BJ (cell line): ENCODE measurements at regions not wholly inside any gene's neighbourhood (a gene's known extent, or its start where the extent isn't known, plus 50 kb on each side); places are given as distances from the start of the nearest gene placed in this dataset.

ENCODE experiments used
- CTCF ChIA-PET: fragments of 350-600 bp; formaldehyde crosslinking; extraction: SDS; loops from one replicate; lab custom pipeline; 2021; ENCODE audit warnings: antibody characterized with exemption, inconsistent platforms; lab: Yijun Ruan, JAX
- POLR2A ChIA-PET: fragments of 300-600 bp; sonication (Branson Sonifier 250); formaldehyde crosslinking; extraction: SDS; loops from one replicate; lab custom pipeline; 2021; ENCODE audit warnings: antibody characterized with exemption; lab: Charles Lee
- DNase-seq: peaks from one replicate; pipeline ENCODE4 v3.0.0-alpha.2; 2011; ENCODE audit warnings: low read depth
- H3K27me3 ChIP-seq: 2 replicates; pipeline ENCODE4 v1.6.0; 2011; ENCODE audit warnings: low read length; ENCODE audit not compliant: control insufficient read depth, insufficient read depth
- H3K36me3 ChIP-seq: 2 replicates; pipeline ENCODE4 v1.5.1; 2011; ENCODE audit warnings: low read length; ENCODE audit not compliant: control insufficient read depth, insufficient read depth
- H3K4me3 ChIP-seq: 2 replicates; pipeline ENCODE4 v1.5.1; 2011; ENCODE audit warnings: low read depth, mild to moderate bottlenecking, control low read depth, low read length
- TF ChIP-seq, protein P1 (sequence below): IDR thresholded peaks from 2 replicates; pipeline ENCODE4 v1.5.1; 2011; ENCODE audit warnings: low read depth, mild to moderate bottlenecking, control low read depth, inconsistent platforms, low read length, moderate library complexity; ENCODE audit not compliant: insufficient read depth

DNA sequence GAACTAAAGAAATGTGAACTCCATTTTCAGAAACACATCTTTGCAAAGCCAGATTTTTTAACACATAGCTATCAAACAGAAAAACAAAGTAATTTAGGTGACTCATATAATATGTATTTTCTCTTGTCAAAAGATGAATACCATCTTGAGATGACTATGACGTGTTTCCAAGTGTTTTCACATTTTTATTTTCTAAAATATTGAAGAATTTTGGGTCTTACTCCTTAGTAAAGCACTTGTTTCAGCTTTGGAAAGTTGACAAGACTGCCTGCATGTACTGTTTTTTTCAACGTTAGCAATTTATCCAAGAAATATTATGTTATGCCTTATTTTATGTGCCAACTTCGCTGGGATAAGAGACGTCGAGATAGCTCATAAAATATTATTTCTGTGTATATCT is 733.9 kb upstream of the EPHA5 start:
- ChIA-PET CTCF (interaction anchor here (1.7 kb wide), 1 partner anchor 10 kb away, joined by 3 read pairs; no protein-coding TSS in a partner anchor), POLR2A (no interaction called here)
- Histone ChIP-seq H3K4me3 (no peak overlapping the region), H3K36me3 (no peaks in the 10 kb centered on the region), H3K27me3 (no peaks in the 10 kb centered on the region)
- TF ChIP-seq, protein P1, sequence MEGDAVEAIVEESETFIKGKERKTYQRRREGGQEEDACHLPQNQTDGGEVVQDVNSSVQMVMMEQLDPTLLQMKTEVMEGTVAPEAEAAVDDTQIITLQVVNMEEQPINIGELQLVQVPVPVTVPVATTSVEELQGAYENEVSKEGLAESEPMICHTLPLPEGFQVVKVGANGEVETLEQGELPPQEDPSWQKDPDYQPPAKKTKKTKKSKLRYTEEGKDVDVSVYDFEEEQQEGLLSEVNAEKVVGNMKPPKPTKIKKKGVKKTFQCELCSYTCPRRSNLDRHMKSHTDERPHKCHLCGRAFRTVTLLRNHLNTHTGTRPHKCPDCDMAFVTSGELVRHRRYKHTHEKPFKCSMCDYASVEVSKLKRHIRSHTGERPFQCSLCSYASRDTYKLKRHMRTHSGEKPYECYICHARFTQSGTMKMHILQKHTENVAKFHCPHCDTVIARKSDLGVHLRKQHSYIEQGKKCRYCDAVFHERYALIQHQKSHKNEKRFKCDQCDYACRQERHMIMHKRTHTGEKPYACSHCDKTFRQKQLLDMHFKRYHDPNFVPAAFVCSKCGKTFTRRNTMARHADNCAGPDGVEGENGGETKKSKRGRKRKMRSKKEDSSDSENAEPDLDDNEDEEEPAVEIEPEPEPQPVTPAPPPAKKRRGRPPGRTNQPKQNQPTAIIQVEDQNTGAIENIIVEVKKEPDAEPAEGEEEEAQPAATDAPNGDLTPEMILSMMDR = no peak
- DNase-seq = no peak

- POLR2A ChIA-PET = no interaction called here
- no peak for DNase-seq
- CTCF ChIA-PET = no interaction called here
- H3K4me3 ChIP-seq = no peak overlapping the region
- TF ChIP-seq, protein P1 = no peak
- H3K27me3 ChIP-seq = no peaks in the 10 kb centered on the region
- H3K36me3 ChIP-seq = no peaks in the 10 kb centered on the region
These were observed 706.6 kb upstream of the EPHA5 start for GRCh38 chr4:66376921-66377320.

- no peak for DNase-seq
- Histone ChIP-seq H3K4me3 (no peak overlapping the region), H3K36me3 (no peaks in the 10 kb centered on the region), H3K27me3 (no peaks in the 10 kb centered on the region)
- POLR2A ChIA-PET = no interaction called here
- TF ChIP-seq, protein P1 = no peak
- CTCF ChIA-PET = no interaction called here
These were observed 706.1 kb upstream of the EPHA5 start for GRCh38 chr4:66376396-66376795.

DNA sequence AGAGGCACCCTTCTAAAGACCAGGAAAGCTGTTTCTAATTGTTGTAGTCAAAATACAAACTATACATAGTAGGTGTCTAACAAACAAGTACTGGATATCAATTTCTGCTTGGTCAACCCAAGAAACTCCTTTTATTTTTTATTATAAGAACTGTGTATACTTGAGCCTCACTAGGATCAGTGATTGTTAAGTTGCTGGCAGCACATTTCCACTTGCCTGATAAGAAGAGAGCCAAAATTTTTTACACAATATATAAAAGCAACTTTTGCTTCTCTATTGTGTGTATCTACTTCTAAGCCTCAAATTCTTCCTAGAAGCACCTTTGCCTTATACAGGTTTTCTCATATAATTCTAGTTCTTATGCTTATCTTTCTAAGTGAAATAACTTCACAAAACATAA is 703.0 kb upstream of the EPHA5 start:
- TF ChIP-seq, protein P1 = no peak
- POLR2A ChIA-PET = no interaction called here
- Histone ChIP-seq H3K36me3 (no peaks in the 10 kb centered on the region), H3K27me3 (no peaks in the 10 kb centered on the region), H3K4me3 (no peak overlapping the region)
- CTCF ChIA-PET = no interaction called here
- no peak for DNase-seq

- no peaks in the 10 kb centered on the region for H3K36me3 ChIP-seq
- POLR2A ChIA-PET = no interaction called here
- no peak overlapping the region for H3K4me3 ChIP-seq
- CTCF ChIA-PET = no interaction called here
- TF ChIP-seq, protein P1 = no peak
- no peaks in the 10 kb centered on the region for H3K27me3 ChIP-seq
- no peak for DNase-seq
These were observed 702.4 kb upstream of the EPHA5 start for GRCh38 chr4:66372706-66373105.
